HepG2 (cell line): ENCODE measurements at regions not wholly inside any gene's neighbourhood (a gene's known extent, or its start where the extent isn't known, plus 50 kb on each side); places are given as distances from the start of the nearest gene placed in this dataset.

Source experiments
- ATAC-seq: fragments of 200-7000 bp; cut with Tn5 transposase; 3 replicates; pipeline ENCODE4 v1.9.1; 2020; ENCODE audit warnings: mild to moderate bottlenecking, moderate library complexity
- BruUV-seq: library from RNA; stranded (reverse); fragments of 400-500 nt; replicated peaks from 2 replicates; lab custom pipeline; 2021; lab: Mats Ljungman, UMichigan
- CTCF ChIA-PET: fragments of 300-600 bp; formaldehyde crosslinking; extraction: SDS; loops from one replicate; lab custom pipeline; 2021; ENCODE audit warnings: low total read pairs, inconsistent platforms, low intra/inter-chr PET ratio; lab: Yijun Ruan, JAX
- POLR2A ChIA-PET: fragments of 350-600 bp; sonication (Branson Sonifier 250); formaldehyde crosslinking; loops from one replicate; lab custom pipeline; 2020; ENCODE audit warnings: antibody characterized with exemption, inconsistent platforms; lab: Yijun Ruan, JAX
- DNase-seq: peaks from one replicate; pipeline ENCODE4 v3.0.0-alpha.2; 2015; ENCODE audit warnings: low spot score
- FAIRE-seq: peaks from 3 replicates; lab custom pipeline; 2011; peaks lifted over from hg19 to GRCh38; lab: Jason Lieb, UNC
- H2AFZ ChIP-seq: one replicate; pipeline ENCODE4 v1.6.1; 2011; ENCODE audit warnings: low read length, inconsistent platforms
- H3K27ac ChIP-seq: fragments of 300-600 bp; 3 replicates; pipeline ENCODE4 v1.8.0; 2011; ENCODE audit warnings: mixed run types, mild to moderate bottlenecking, mixed read lengths, low read length, inconsistent platforms; ENCODE audit not compliant: insufficient read depth; ENCODE audit errors: extremely low read length
- H3K27me3 ChIP-seq, 2 experiments: fragments of 200-600 bp in 1 of 2; 2 replicates in 1 of 2; 3 replicates in 1 of 2; pipeline versions ENCODE4 v1.6.0 to v1.8.0; 2011; ENCODE audit warnings: low read length in 2 of 2, mild to moderate bottlenecking in 2 of 2, moderate library complexity in 2 of 2, inconsistent platforms in 1 of 2; ENCODE audit not compliant: insufficient read depth in 2 of 2, control insufficient read depth in 1 of 2
- H3K36me3 ChIP-seq, 2 experiments: fragments of 200-600 bp in 1 of 2; replicated peaks in 1 of 2; 2 replicates in 1 of 2; 3 replicates in 1 of 2; pipeline versions ENCODE4 v1.5.1 to v1.8.0; 2011; ENCODE audit warnings: low read length in 2 of 2, inconsistent platforms in 1 of 2; ENCODE audit not compliant: insufficient read depth in 2 of 2, control insufficient read depth in 1 of 2
- H3K4me1 ChIP-seq: 2 replicates; pipeline ENCODE4 v1.5.1; 2012; ENCODE audit warnings: low read length, inconsistent platforms; ENCODE audit not compliant: insufficient read depth
- H3K4me2 ChIP-seq: 2 replicates; pipeline ENCODE4 v1.6.0; 2011; ENCODE audit warnings: low read depth, low read length, inconsistent platforms
- H3K4me3 ChIP-seq, 3 experiments: fragments of 200-600 bp in 1 of 3; sonication (generic), shearing (Covaris generic) in 1 of 3; replicated peaks in 1 of 3; 2 replicates each; pipeline ENCODE4 v1.5.1; 2011 to 2016; ENCODE audit warnings: low read length in 3 of 3, inconsistent platforms in 2 of 3, low read depth in 2 of 3, mild to moderate bottlenecking in 2 of 3, control low read depth in 1 of 3, mixed read lengths in 1 of 3; ENCODE audit not compliant: insufficient read depth in 1 of 3
- H3K79me2 ChIP-seq: one replicate; pipeline ENCODE4 v1.6.1; 2011; ENCODE audit warnings: low read length, inconsistent platforms; ENCODE audit not compliant: insufficient read depth
- H3K9ac ChIP-seq: 2 replicates; pipeline ENCODE4 v1.6.0; 2011; ENCODE audit warnings: mild to moderate bottlenecking, low read depth, low read length, inconsistent platforms; ENCODE audit not compliant: insufficient read depth
- H3K9me3 ChIP-seq: 2 replicates; pipeline ENCODE4 v1.5.1; 2012; ENCODE audit warnings: mild to moderate bottlenecking, low read length
- H4K20me1 ChIP-seq: 2 replicates; pipeline ENCODE4 v1.6.0; 2011; ENCODE audit warnings: inconsistent platforms, mild to moderate bottlenecking, low read length, moderate library complexity; ENCODE audit not compliant: insufficient read depth
- CEBPB ChIP-seq: IDR thresholded peaks from 2 replicates; pipeline ENCODE4 v1.6.1; 2011; ENCODE audit warnings: low read depth, low read length, improper control_type of control experiment, borderline replicate concordance
- GABPA ChIP-seq, 2 experiments: IDR thresholded peaks; 2 replicates each; pipeline ENCODE4 v1.6.1; 2011 to 2016; ENCODE audit warnings: low read depth in 2 of 2, low read length in 1 of 2, missing biosample characterization in 1 of 2, missing genetic modification characterization in 1 of 2
- HNRNPLL ChIP-seq: fragments of 200-400 bp; formaldehyde crosslinking; IDR thresholded peaks from 2 replicates; pipeline ENCODE4 v1.6.1; 2017; ENCODE audit warnings: mild to moderate bottlenecking, low read depth, low read length; ENCODE audit not compliant: poor library complexity, severe bottlenecking
- IRF1 ChIP-seq: sonication (generic); formaldehyde crosslinking; IDR thresholded peaks from 2 replicates; pipeline ENCODE4 v1.4.0; 2020; ENCODE audit warnings: low read depth, mild to moderate bottlenecking, missing genetic modification reagents
- JUN ChIP-seq: sonication (generic); formaldehyde crosslinking; IDR thresholded peaks from 2 replicates; pipeline ENCODE4 v1.4.0; 2020; ENCODE audit warnings: mild to moderate bottlenecking, missing genetic modification reagents
- NR2F2 ChIP-seq: IDR thresholded peaks from 2 replicates; pipeline ENCODE4 v1.6.1; 2012; ENCODE audit warnings: low read depth, inconsistent platforms, borderline replicate concordance
- NRL ChIP-seq: sonication (generic); formaldehyde crosslinking; IDR thresholded peaks from 2 replicates; pipeline ENCODE4 v1.5.0; 2020; ENCODE audit warnings: missing genetic modification reagents, mild to moderate bottlenecking, moderate library complexity, borderline replicate concordance
- RFX3 ChIP-seq: IDR thresholded peaks from 2 replicates; pipeline ENCODE4 v1.6.1; 2016; ENCODE audit warnings: missing biosample characterization, missing genetic modification reagents
- SKIL ChIP-seq: sonication (generic); formaldehyde crosslinking; IDR thresholded peaks from 2 replicates; pipeline ENCODE4 v1.8.0; 2022; ENCODE audit warnings: missing genetic modification reagents, mild to moderate bottlenecking, moderate library complexity, borderline replicate concordance
- SP2 ChIP-seq: sonication (generic); formaldehyde crosslinking; IDR thresholded peaks from 2 replicates; pipeline ENCODE4 v1.5.1; 2020; ENCODE audit warnings: mild to moderate bottlenecking, missing genetic modification reagents
- SRSF4 ChIP-seq: fragments of 200-400 bp; formaldehyde crosslinking; IDR thresholded peaks from one replicate; pipeline ENCODE4 v1.6.1; 2018; ENCODE audit warnings: mild to moderate bottlenecking, low read depth, low read length, moderate library complexity; ENCODE audit not compliant: poor library complexity, severe bottlenecking
- TOE1 ChIP-seq: sonication (generic); formaldehyde crosslinking; IDR thresholded peaks from 2 replicates; pipeline ENCODE4 v1.4.0; 2020; ENCODE audit warnings: mild to moderate bottlenecking, missing genetic modification reagents
- XBP1 ChIP-seq: sonication (generic); formaldehyde crosslinking; IDR thresholded peaks from 2 replicates; pipeline ENCODE4 v1.5.0; 2020; ENCODE audit warnings: missing genetic modification reagents
- ZBTB38 ChIP-seq: sonication (generic); formaldehyde crosslinking; IDR thresholded peaks from 2 replicates; pipeline ENCODE4 v1.5.1; 2020; ENCODE audit warnings: mild to moderate bottlenecking, missing genetic modification reagents
- ZNF317 ChIP-seq: sonication (generic); formaldehyde crosslinking; IDR thresholded peaks from 2 replicates; pipeline ENCODE4 v1.5.0; 2020; ENCODE audit warnings: mild to moderate bottlenecking, missing genetic modification reagents
- ZNF550 ChIP-seq: sonication (generic); formaldehyde crosslinking; IDR thresholded peaks from 2 replicates; pipeline ENCODE4 v1.4.0; 2020; ENCODE audit warnings: mild to moderate bottlenecking, missing genetic modification reagents, borderline replicate concordance
- ZNF556 ChIP-seq: sonication (generic); formaldehyde crosslinking; IDR thresholded peaks from 2 replicates; pipeline ENCODE4 v1.4.0; 2020; ENCODE audit warnings: mild to moderate bottlenecking, missing genetic modification reagents, borderline replicate concordance
- ZNF597 ChIP-seq: sonication (generic); formaldehyde crosslinking; IDR thresholded peaks from 2 replicates; pipeline ENCODE4 v1.5.0; 2020; ENCODE audit warnings: missing genetic modification reagents
- WGBS: methylation state at CpG from one replicate; pipeline ENCODE4 v1.1.6; 2017; ENCODE audit warnings: low lambda C conversion rate; 5-methylcytosine and 5-hydroxymethylcytosine counted together
- in situ Hi-C: cut with HindIII; loops from 2 replicates; pipeline ENCODE4 v1.10.0; 2017; ENCODE audit warnings: low pct_unique_long_range_greater_than_20kb; ENCODE audit not compliant: extremely low pct_ligation_motif_present
- intact Hi-C: fragments of 100-400 bp; cut with micrococcal nuclease; formaldehyde crosslinking; loops from one replicate; pipeline ENCODE4 v1.10.0; 2022; ENCODE audit not compliant: unreplicated experiment
- TF ChIP-seq, protein P1 (sequence below): sonication (generic); formaldehyde crosslinking; IDR thresholded peaks from 2 replicates; pipeline ENCODE4 v1.4.0; 2020; ENCODE audit warnings: mild to moderate bottlenecking, low read depth, missing genetic modification reagents

GRCh38 chr18:39840856-39841481 is 2114.1 kb upstream of the PIK3C3 start:
- POLR2A ChIA-PET = no interaction called here

More at GRCh38 chr18:39840856-39841481, 2114.1 kb upstream of the PIK3C3 start:
- Histone ChIP-seq H3K4me1 (peaks cover 15% of the 10 kb centered on the region), H2AFZ (peak overlapping the region; percentile 29), H4K20me1 (no peaks in the 10 kb centered on the region), H3K9ac (no peak overlapping the region), H3K9me3 (no peaks in the 10 kb centered on the region), H3K79me2 (no peaks in the 10 kb centered on the region), H3K27me3 (peaks cover 2 to 15% of the 10 kb centered on the region in 2 experiments; a peak in 3 of 5 replicates), H3K27ac (no peak overlapping the region), H3K36me3 (no peaks in the 10 kb centered on the region), H3K4me3 (peak overlapping the region; percentile 48 to 66 (median 50)), H3K4me2 (peak overlapping the region; percentile 86)
- BruUV-seq = no TSS peak
- intact Hi-C loops = loop anchor here (10.0 kb wide), 1 partner anchor 1904 kb away; no protein-coding TSS in a partner anchor
- in situ Hi-C loops = no loop called here
- CTCF ChIA-PET = no interaction called here
- FAIRE-seq (no peak), ATAC-seq (peak; percentile 70), DNase-seq (no peak)
- TF ChIP-seq ZNF317 (CRISPR knock-in tag) (no peak), JUN (CRISPR knock-in tag) (no peak), RFX3 (CRISPR knock-in tag) (no peak), NR2F2 (no peak), HNRNPLL (no peak), GABPA (IDR thresholded peaks at IDR 0.05; ENCODE audit: low read depth, low read length) (no peak), GABPA (CRISPR knock-in tag; IDR thresholded peaks at IDR 0.05; ENCODE audit: low read depth) (no peak), ZNF556 (CRISPR knock-in tag) (no peak), IRF1 (CRISPR knock-in tag) (no peak), ZNF550 (CRISPR knock-in tag) (no peak), XBP1 (CRISPR knock-in tag) (no peak), NRL (CRISPR knock-in tag) (no peak), SRSF4 (no peak), ZNF597 (no peak), SKIL (CRISPR knock-in tag) (no peak), TOE1 (no peak), SP2 (CRISPR knock-in tag) (no peak), CEBPB (no peak), ZBTB38 (CRISPR knock-in tag) (no peak)
- TF ChIP-seq, protein P1, sequence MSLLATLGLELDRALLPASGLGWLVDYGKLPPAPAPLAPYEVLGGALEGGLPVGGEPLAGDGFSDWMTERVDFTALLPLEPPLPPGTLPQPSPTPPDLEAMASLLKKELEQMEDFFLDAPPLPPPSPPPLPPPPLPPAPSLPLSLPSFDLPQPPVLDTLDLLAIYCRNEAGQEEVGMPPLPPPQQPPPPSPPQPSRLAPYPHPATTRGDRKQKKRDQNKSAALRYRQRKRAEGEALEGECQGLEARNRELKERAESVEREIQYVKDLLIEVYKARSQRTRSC (CRISPR knock-in tag) = no peak
- 9% methylated on average over 7 of the region's 7 CpGs for WGBS
